Esophagus muscularis mucosa (tissue), 3 donors: ENCODE measurements at regions not wholly inside any gene's neighbourhood (a gene's known extent, or its start where the extent isn't known, plus 50 kb on each side); places are given as distances from the start of the nearest gene placed in this dataset.

ENCODE experiments used
- POLR2AphosphoS5 ChIP-seq, 2 donors: sonication (generic); formaldehyde crosslinking; IDR thresholded peaks; one replicate each; pipeline ENCODE4 v1.6.1; 2017; ENCODE audit warnings: antibody characterized with exemption in 2 of 2
- TF ChIP-seq, protein P1 (sequence below), 3 experiments: fragments of 200-600 bp in 2 of 3; fragments of 450-650 bp in 1 of 3; sonication (generic) in 2 of 3; IDR thresholded peaks; one replicate each; pipeline ENCODE4 v1.5.1; 2017 to 2019; ENCODE audit warnings: antibody characterized with exemption in 3 of 3, mild to moderate bottlenecking in 2 of 3, moderate library complexity in 1 of 3

- TF ChIP-seq, protein P1, sequence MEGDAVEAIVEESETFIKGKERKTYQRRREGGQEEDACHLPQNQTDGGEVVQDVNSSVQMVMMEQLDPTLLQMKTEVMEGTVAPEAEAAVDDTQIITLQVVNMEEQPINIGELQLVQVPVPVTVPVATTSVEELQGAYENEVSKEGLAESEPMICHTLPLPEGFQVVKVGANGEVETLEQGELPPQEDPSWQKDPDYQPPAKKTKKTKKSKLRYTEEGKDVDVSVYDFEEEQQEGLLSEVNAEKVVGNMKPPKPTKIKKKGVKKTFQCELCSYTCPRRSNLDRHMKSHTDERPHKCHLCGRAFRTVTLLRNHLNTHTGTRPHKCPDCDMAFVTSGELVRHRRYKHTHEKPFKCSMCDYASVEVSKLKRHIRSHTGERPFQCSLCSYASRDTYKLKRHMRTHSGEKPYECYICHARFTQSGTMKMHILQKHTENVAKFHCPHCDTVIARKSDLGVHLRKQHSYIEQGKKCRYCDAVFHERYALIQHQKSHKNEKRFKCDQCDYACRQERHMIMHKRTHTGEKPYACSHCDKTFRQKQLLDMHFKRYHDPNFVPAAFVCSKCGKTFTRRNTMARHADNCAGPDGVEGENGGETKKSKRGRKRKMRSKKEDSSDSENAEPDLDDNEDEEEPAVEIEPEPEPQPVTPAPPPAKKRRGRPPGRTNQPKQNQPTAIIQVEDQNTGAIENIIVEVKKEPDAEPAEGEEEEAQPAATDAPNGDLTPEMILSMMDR (IDR thresholded peaks at IDR 0.05) = no peak
- no peak for TF ChIP-seq POLR2AphosphoS5 (IDR thresholded peaks at IDR 0.05)
Measured at GRCh38 chr10:8445353-8445752, 390.9 kb downstream of the GATA3 start.
